Psoas muscle (tissue), 7 donors: ENCODE measurements at regions not wholly inside any gene's neighbourhood (a gene's known extent, or its start where the extent isn't known, plus 50 kb on each side); places are given as distances from the start of the nearest gene placed in this dataset.

ENCODE experiments used
- ATAC-seq, 4 donors: fragments of 200-7000 bp; cut with Tn5 transposase; one replicate each; pipeline ENCODE4 v1.9.1; 2020; ENCODE audit warnings: moderate library complexity in 3 of 4, mild to moderate bottlenecking in 2 of 4
- DNase-seq, 2 donors: peaks; one replicate each; pipeline ENCODE4 v3.0.0-alpha.2; 2020
- H3K27ac ChIP-seq: fragments of 200-600 bp; one replicate; pipeline ENCODE4 v1.8.0; 2022
- H3K27me3 ChIP-seq, 3 donors: fragments of 200-600 bp in 1 of 3; one replicate each; pipeline versions ENCODE4 v1.6.1 to v1.8.0; 2013 to 2022; ENCODE audit warnings: low read length in 2 of 3, mild to moderate bottlenecking in 2 of 3, moderate library complexity in 1 of 3; ENCODE audit not compliant: insufficient read depth in 3 of 3
- H3K36me3 ChIP-seq, 2 donors: fragments of 200-600 bp in 1 of 2; one replicate each; pipeline versions ENCODE4 v1.6.1 to v1.8.0; 2013 to 2022; ENCODE audit warnings: low read depth in 1 of 2, mild to moderate bottlenecking in 1 of 2, moderate library complexity in 1 of 2; ENCODE audit not compliant: insufficient read depth in 1 of 2
- H3K4me1 ChIP-seq: fragments of 200-600 bp; one replicate; pipeline ENCODE4 v1.8.0; 2022
- H3K4me3 ChIP-seq: fragments of 200-600 bp; one replicate; pipeline ENCODE4 v1.8.0; 2022; ENCODE audit warnings: mild to moderate bottlenecking
- H3K9me3 ChIP-seq: fragments of 200-600 bp; one replicate; pipeline ENCODE4 v1.8.0; 2022
- WGBS, 3 donors: extraction: QIAGEN DNeasy Blood & Tissue Kit; methylation state at CpG; one replicate each; pipeline versions ENCODE4 v1.1.6 to v1.1.7; 2013; 5-methylcytosine and 5-hydroxymethylcytosine counted together
- intact Hi-C, 2 donors: fragments of 100-400 bp; cut with DNase I; formaldehyde crosslinking; loops; one replicate each; pipeline versions ENCODE4 v1.11.0 to v1.14.2; 2022
- TF ChIP-seq, protein P1 (sequence below): fragments of 200-600 bp; IDR thresholded peaks from one replicate; pipeline ENCODE4 v1.8.0; 2022; ENCODE audit warnings: antibody characterized with exemption
- donor health status: healthy with polysubstance abuse.
- donor health status: DM: no; HTN: no; CAD: no; lungs with moderate emphysema.
- donor health status: Bipolar disorder and iron deficiency.
- donor health status: healthy.
- donor health status: DM: yes; HTN: yes; CAD: no.
- donor health status: DM: no; HTN: no; CAD: no.
- donor health status: DM: yes; HTN: yes; CAD: no.

DNA sequence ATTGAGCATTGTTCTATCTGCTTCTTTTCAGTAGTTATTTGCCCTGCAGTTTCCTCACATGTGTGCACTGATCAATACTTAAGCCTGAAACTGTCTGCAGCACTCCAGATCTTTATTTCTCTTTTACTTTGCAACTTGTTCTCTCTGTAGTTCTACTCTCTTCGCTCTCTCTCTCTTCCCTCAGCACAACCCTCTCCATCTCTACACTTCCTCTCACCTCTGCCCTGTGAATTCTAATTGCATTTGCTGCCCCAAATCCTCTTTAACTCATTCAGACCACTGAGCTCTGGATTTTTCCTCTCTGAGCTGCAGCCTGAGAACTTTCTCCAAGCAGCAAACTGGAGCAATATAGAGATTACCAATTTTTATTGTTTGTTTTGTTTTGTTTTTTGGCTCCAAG is 1035.5 kb downstream of the FSCB start:
- Histone ChIP-seq H3K27ac (no peak overlapping the region), H3K9me3 (no peaks in the 10 kb centered on the region), H3K36me3 (no peaks in the 10 kb centered on the region), H3K4me1 (no peaks in the 10 kb centered on the region), H3K4me3 (no peak overlapping the region), H3K27me3 (no peaks in the 10 kb centered on the region)
- intact Hi-C loops, result no loop called here
- WGBS, 3 donors, result 78 to 83% (median 82%) methylated on average over 1 of the region's 1 CpG
- ATAC-seq, result no peak
- DNase-seq, result no peak
- TF ChIP-seq, protein P1, sequence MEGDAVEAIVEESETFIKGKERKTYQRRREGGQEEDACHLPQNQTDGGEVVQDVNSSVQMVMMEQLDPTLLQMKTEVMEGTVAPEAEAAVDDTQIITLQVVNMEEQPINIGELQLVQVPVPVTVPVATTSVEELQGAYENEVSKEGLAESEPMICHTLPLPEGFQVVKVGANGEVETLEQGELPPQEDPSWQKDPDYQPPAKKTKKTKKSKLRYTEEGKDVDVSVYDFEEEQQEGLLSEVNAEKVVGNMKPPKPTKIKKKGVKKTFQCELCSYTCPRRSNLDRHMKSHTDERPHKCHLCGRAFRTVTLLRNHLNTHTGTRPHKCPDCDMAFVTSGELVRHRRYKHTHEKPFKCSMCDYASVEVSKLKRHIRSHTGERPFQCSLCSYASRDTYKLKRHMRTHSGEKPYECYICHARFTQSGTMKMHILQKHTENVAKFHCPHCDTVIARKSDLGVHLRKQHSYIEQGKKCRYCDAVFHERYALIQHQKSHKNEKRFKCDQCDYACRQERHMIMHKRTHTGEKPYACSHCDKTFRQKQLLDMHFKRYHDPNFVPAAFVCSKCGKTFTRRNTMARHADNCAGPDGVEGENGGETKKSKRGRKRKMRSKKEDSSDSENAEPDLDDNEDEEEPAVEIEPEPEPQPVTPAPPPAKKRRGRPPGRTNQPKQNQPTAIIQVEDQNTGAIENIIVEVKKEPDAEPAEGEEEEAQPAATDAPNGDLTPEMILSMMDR, result no peak

DNA sequence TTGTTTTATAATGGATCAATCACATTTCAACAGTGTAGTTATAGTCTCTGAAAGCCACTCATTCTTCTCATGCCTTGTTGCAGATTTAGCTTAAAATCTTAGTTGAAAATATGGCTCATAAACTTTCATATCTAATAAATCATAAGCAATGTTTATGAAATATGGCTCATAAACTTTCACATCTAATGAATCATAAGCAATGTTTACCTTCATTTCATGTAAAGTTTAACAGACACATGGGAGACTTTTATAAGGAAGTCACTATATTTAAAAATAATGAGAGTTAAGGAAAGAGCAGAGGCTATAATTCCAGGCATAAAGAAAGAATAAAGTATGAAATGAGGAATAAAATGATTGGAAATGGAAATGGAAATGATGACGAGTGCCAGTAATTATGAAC is 1042.1 kb downstream of the FSCB start:
- H3K9me3 ChIP-seq, result no peaks in the 10 kb centered on the region
- intact Hi-C loops, result no loop called here
- ATAC-seq (no peak), DNase-seq (no peak)
- 74 to 77% (median 76%) methylated on average over 1 of the region's 1 CpG for WGBS, 3 donors
- H3K27ac ChIP-seq, result no peak overlapping the region
- TF ChIP-seq, protein P1, result no peak
- no peaks in the 10 kb centered on the region for H3K4me1 ChIP-seq
- no peaks in the 10 kb centered on the region for H3K27me3 ChIP-seq
- no peaks in the 10 kb centered on the region for H3K36me3 ChIP-seq
- H3K4me3 ChIP-seq, result no peak overlapping the region

DNA sequence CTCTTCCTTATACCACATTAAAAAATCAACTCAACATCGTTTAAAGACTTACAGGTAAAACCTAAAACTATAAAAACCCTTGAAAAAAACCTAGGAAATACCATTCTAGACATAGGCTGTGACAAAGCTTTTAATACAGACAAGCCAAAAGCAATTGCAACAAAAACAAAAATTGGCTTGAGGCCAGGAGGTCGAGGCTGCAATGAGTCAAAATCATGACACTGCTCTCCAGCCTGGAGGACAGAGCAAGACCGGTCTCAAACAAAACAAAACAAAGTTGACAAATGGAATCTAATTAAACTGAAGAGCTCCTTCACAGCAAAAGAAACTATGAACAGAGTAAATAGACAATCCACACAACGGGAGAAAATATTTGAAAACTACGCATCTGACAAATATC is 1057.8 kb downstream of the FSCB start:
- Histone ChIP-seq H3K4me1 (no peaks in the 10 kb centered on the region), H3K27me3 (no peaks in the 10 kb centered on the region), H3K4me3 (no peak overlapping the region), H3K27ac (no peak overlapping the region), H3K9me3 (peaks cover 10% of the 10 kb centered on the region), H3K36me3 (no peaks in the 10 kb centered on the region)
- no peak for DNase-seq
- intact Hi-C loops, result no loop called here
- 50 to 71% (median 69%) methylated on average over 5 of the region's 5 CpGs for WGBS, 3 donors
- no peak for ATAC-seq
- TF ChIP-seq, protein P1, result no peak

DNA sequence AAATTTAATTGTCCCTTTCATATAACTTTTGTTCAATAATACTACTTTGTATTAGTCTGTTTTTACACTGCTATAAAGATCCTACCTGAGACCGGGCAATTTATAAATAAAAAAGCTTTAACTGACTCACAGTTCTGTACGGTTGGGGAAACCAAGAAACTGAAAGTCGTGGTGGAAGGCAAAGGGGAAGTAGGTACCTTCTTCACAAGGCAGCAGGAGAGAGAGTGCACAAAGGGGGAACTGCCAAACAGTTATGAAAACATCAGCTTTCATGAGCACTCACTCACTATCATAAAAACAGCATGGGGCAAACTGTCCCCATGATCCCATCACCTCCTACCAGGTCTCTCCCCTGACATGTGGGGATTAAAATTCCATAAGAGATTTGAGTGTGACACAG is 1069.0 kb downstream of the FSCB start:
- no peak overlapping the region for H3K27ac ChIP-seq
- no peak for ATAC-seq
- no peaks in the 10 kb centered on the region for H3K4me1 ChIP-seq
- H3K36me3 ChIP-seq, result no peaks in the 10 kb centered on the region
- no peak overlapping the region for H3K4me3 ChIP-seq
- 63 to 76% (median 64%) methylated on average over 3 of the region's 3 CpGs for WGBS, 3 donors
- TF ChIP-seq, protein P1, result no peak
- no peak for DNase-seq
- no peaks in the 10 kb centered on the region for H3K27me3 ChIP-seq
- H3K9me3 ChIP-seq, result no peaks in the 10 kb centered on the region
- intact Hi-C loops, result no loop called here

DNA sequence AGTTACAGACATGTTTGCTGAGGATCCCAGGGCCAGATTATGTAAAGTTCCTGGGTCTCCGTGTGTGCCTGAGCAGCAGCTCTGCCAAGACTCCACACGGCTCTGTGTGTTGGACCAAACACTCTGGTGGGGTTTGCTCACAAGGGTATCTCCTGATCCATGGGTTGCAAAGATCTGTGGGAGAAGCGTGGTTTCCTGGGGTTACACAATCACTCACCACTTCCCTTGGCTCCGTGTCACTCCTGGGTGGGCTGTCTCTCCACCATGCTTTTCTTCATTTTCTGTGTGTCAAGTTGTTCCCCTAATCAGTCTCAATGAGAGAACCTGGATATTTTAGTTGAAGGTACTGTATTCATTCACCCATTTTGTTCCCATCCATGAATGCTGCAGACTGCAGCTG is 1088.8 kb downstream of the FSCB start:
- intact Hi-C loops, result no loop called here
- DNase-seq (no peak), ATAC-seq (no peak)
- Histone ChIP-seq H3K9me3 (no peaks in the 10 kb centered on the region), H3K4me1 (no peaks in the 10 kb centered on the region), H3K36me3 (no peaks in the 10 kb centered on the region), H3K4me3 (no peak overlapping the region), H3K27ac (no peak overlapping the region), H3K27me3 (no peaks in the 10 kb centered on the region)
- WGBS, 3 donors, result 80 to 85% (median 81%) methylated on average over 4 of the region's 4 CpGs
- TF ChIP-seq, protein P1, result no peak
